Liver (tissue), 3 donors: ENCODE measurements at regions not wholly inside any gene's neighbourhood (a gene's known extent, or its start where the extent isn't known, plus 50 kb on each side); places are given as distances from the start of the nearest gene placed in this dataset.

Experiments used
- EGR1 ChIP-seq, 2 donors: IDR thresholded peaks; 2 replicates each; pipeline ENCODE4 v1.6.1; 2016 to 2018; ENCODE audit warnings: antibody characterized with exemption in 2 of 2, low read depth in 2 of 2
- FOXA2 ChIP-seq: IDR thresholded peaks from 2 replicates; pipeline ENCODE4 v1.6.1; 2016; ENCODE audit warnings: antibody characterized with exemption
- GABPA ChIP-seq, 2 donors: IDR thresholded peaks in 1 of 2; conservative IDR thresholded peaks in 1 of 2; 2 replicates each; pipeline ENCODE4 v1.6.1; 2016; ENCODE audit warnings: antibody characterized with exemption in 2 of 2, mild to moderate bottlenecking in 1 of 2, moderate library complexity in 1 of 2
- JUND ChIP-seq, 2 donors: IDR thresholded peaks; 2 replicates each; pipeline ENCODE4 v1.6.1; 2016; ENCODE audit warnings: antibody characterized with exemption in 2 of 2
- RAD21 ChIP-seq, 2 donors: IDR thresholded peaks; 2 replicates each; pipeline ENCODE4 v1.6.1; 2016; ENCODE audit warnings: antibody characterized with exemption in 2 of 2, mild to moderate bottlenecking in 2 of 2
- SP1 ChIP-seq: IDR thresholded peaks from 2 replicates; pipeline ENCODE4 v1.6.1; 2018; ENCODE audit warnings: antibody characterized with exemption, mild to moderate bottlenecking
- TAF1 ChIP-seq: conservative IDR thresholded peaks from 2 replicates; pipeline ENCODE4 v1.6.1; 2016; ENCODE audit warnings: antibody characterized with exemption, mild to moderate bottlenecking
- YY1 ChIP-seq: IDR thresholded peaks from 2 replicates; pipeline ENCODE4 v1.6.1; 2016; ENCODE audit warnings: antibody characterized with exemption, mild to moderate bottlenecking
- TF ChIP-seq, protein P1 (sequence below): fragments of 150-350 bp; IDR thresholded peaks from 2 replicates; pipeline ENCODE4 v1.5.1; 2017; ENCODE audit warnings: improper control_type of control experiment, low read depth, low read length; ENCODE audit not compliant: missing input control
- TF ChIP-seq, protein P2 (sequence below): IDR thresholded peaks from 2 replicates; pipeline ENCODE4 v1.6.1; 2016; ENCODE audit warnings: antibody characterized with exemption, mild to moderate bottlenecking
- TF ChIP-seq, protein P3 (sequence below): IDR thresholded peaks from 2 replicates; pipeline ENCODE4 v1.6.1; 2016; ENCODE audit warnings: antibody characterized with exemption
- TF ChIP-seq, protein P4 (sequence below): IDR thresholded peaks from 2 replicates; pipeline ENCODE4 v1.6.1; 2016; ENCODE audit warnings: antibody characterized with exemption
- donor health status: healthy.
- donor health status: healthy.

DNA sequence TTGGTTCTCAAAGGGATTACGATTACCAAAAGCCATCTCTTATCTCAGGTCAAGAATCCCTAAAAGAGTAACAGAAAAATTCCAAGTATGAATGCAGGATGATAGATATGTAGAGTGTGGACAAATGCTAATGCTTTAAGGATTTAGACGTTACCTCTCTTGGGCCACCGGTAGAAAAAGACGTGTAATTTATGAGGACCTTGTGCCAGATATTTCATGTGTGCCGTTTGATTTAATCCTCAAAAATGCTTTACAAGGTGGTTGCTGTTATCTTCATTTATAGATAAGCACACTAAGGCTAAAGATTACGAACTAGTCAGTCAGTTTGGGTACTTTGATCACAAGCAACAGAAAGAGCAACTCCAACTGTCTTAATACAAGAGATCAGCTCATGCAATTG lies 370.8 kb upstream of the JAG1 start:
- TF ChIP-seq, protein P1, sequence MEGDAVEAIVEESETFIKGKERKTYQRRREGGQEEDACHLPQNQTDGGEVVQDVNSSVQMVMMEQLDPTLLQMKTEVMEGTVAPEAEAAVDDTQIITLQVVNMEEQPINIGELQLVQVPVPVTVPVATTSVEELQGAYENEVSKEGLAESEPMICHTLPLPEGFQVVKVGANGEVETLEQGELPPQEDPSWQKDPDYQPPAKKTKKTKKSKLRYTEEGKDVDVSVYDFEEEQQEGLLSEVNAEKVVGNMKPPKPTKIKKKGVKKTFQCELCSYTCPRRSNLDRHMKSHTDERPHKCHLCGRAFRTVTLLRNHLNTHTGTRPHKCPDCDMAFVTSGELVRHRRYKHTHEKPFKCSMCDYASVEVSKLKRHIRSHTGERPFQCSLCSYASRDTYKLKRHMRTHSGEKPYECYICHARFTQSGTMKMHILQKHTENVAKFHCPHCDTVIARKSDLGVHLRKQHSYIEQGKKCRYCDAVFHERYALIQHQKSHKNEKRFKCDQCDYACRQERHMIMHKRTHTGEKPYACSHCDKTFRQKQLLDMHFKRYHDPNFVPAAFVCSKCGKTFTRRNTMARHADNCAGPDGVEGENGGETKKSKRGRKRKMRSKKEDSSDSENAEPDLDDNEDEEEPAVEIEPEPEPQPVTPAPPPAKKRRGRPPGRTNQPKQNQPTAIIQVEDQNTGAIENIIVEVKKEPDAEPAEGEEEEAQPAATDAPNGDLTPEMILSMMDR = no peak
- no peak for TF ChIP-seq GABPA (IDR thresholded peaks at IDR 0.05 in 1 of 2, conservative IDR thresholded peaks at IDR 0.05 in 1 of 2)
- TF ChIP-seq, protein P2, sequence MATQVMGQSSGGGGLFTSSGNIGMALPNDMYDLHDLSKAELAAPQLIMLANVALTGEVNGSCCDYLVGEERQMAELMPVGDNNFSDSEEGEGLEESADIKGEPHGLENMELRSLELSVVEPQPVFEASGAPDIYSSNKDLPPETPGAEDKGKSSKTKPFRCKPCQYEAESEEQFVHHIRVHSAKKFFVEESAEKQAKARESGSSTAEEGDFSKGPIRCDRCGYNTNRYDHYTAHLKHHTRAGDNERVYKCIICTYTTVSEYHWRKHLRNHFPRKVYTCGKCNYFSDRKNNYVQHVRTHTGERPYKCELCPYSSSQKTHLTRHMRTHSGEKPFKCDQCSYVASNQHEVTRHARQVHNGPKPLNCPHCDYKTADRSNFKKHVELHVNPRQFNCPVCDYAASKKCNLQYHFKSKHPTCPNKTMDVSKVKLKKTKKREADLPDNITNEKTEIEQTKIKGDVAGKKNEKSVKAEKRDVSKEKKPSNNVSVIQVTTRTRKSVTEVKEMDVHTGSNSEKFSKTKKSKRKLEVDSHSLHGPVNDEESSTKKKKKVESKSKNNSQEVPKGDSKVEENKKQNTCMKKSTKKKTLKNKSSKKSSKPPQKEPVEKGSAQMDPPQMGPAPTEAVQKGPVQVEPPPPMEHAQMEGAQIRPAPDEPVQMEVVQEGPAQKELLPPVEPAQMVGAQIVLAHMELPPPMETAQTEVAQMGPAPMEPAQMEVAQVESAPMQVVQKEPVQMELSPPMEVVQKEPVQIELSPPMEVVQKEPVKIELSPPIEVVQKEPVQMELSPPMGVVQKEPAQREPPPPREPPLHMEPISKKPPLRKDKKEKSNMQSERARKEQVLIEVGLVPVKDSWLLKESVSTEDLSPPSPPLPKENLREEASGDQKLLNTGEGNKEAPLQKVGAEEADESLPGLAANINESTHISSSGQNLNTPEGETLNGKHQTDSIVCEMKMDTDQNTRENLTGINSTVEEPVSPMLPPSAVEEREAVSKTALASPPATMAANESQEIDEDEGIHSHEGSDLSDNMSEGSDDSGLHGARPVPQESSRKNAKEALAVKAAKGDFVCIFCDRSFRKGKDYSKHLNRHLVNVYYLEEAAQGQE = no peak
- TF ChIP-seq, protein P3, sequence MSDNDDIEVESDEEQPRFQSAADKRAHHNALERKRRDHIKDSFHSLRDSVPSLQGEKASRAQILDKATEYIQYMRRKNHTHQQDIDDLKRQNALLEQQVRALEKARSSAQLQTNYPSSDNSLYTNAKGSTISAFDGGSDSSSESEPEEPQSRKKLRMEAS = no peak
- TF ChIP-seq, protein P4, sequence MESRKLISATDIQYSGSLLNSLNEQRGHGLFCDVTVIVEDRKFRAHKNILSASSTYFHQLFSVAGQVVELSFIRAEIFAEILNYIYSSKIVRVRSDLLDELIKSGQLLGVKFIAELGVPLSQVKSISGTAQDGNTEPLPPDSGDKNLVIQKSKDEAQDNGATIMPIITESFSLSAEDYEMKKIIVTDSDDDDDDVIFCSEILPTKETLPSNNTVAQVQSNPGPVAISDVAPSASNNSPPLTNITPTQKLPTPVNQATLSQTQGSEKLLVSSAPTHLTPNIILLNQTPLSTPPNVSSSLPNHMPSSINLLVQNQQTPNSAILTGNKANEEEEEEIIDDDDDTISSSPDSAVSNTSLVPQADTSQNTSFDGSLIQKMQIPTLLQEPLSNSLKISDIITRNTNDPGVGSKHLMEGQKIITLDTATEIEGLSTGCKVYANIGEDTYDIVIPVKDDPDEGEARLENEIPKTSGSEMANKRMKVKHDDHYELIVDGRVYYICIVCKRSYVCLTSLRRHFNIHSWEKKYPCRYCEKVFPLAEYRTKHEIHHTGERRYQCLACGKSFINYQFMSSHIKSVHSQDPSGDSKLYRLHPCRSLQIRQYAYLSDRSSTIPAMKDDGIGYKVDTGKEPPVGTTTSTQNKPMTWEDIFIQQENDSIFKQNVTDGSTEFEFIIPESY = no peak
- TF ChIP-seq TAF1 = no peak
- no peak for TF ChIP-seq EGR1 (IDR thresholded peaks at IDR 0.05; ENCODE audit: low read depth in 2 of 2)
- TF ChIP-seq YY1 = no peak
- no peak for TF ChIP-seq SP1
- TF ChIP-seq RAD21 (IDR thresholded peaks at IDR 0.05) = no peak
- no peak for TF ChIP-seq FOXA2
- TF ChIP-seq JUND (IDR thresholded peaks at IDR 0.05) = no peak
